ENCODE measurements at regions not wholly inside any gene's neighbourhood (a gene's known extent, or its start where the extent isn't known, plus 50 kb on each side); places are given as distances from the start of the nearest gene placed in this dataset.

DNA sequence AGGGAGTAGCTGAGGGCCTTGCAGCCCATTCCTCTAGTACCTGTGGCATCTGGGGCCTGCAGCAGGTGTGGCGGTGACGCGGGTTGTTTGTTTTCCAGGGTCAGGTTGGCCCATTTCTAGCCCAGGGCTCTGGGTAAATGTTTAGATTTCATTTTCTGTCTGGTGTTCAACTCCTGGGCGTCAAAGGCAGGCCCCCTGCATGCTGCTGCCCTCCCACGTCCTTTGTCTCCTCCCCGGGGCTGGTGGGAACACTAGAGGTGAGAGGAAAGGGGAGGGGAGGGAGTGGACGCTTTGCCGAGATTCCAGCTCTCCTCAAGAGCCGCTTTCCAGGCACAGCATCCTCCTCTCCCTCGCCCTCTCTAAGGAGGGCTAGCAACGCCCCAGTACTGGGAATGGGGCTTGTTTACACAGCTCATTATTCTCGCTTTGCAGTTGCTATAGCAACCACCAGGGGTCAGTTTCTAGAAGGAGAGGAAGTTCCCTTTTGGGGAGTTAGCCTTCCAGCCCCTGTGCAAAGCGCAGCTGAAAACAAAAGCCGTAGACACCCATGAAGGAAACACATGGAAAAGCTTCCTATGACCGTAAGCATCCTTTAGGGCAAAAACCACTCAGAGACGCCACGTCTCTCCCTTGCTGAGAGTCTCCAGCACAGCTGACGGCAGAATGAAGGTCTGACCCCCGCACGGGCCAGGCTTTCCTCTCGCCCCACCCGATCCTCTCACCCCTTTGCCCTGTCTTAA lies 170.6 kb downstream of the LY86 start (continued):
- TF ChIP-seq, protein P1, sequence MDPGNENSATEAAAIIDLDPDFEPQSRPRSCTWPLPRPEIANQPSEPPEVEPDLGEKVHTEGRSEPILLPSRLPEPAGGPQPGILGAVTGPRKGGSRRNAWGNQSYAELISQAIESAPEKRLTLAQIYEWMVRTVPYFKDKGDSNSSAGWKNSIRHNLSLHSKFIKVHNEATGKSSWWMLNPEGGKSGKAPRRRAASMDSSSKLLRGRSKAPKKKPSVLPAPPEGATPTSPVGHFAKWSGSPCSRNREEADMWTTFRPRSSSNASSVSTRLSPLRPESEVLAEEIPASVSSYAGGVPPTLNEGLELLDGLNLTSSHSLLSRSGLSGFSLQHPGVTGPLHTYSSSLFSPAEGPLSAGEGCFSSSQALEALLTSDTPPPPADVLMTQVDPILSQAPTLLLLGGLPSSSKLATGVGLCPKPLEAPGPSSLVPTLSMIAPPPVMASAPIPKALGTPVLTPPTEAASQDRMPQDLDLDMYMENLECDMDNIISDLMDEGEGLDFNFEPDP (CRISPR knock-in tag; IDR thresholded peaks at IDR 0.05): no peak
- no peak for TF ChIP-seq ZNF12 (CRISPR knock-in tag; IDR thresholded peaks at IDR 0.05)
- TF ChIP-seq CBX8 (IDR thresholded peaks at IDR 0.05; ENCODE audit: borderline replicate concordance, extremely low read depth, low read depth, low read length, poor library complexity, severe bottlenecking): no peak
- TF ChIP-seq ZNF431 (CRISPR knock-in tag; IDR thresholded peaks at IDR 0.05): no peak
- no peak for TF ChIP-seq ZNF436 (CRISPR knock-in tag; IDR thresholded peaks at IDR 0.05)
- no peak for TF ChIP-seq ELF2 (CRISPR knock-in tag; IDR thresholded peaks at IDR 0.05)
- TF ChIP-seq ZBTB34 (CRISPR knock-in tag; IDR thresholded peaks at IDR 0.05): no peak
- TF ChIP-seq, protein P2, sequence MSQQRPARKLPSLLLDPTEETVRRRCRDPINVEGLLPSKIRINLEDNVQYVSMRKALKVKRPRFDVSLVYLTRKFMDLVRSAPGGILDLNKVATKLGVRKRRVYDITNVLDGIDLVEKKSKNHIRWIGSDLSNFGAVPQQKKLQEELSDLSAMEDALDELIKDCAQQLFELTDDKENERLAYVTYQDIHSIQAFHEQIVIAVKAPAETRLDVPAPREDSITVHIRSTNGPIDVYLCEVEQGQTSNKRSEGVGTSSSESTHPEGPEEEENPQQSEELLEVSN (IDR thresholded peaks at IDR 0.05; ENCODE audit: borderline replicate concordance in 1 of 2, extremely low read depth in 1 of 2, insufficient read depth in 1 of 2, insufficient read length in 1 of 2, low read depth in 1 of 2, low read length in 1 of 2, poor library complexity in 1 of 2, severe bottlenecking in 1 of 2): peak in 1 of 2 experiments; percentile 7
- TF ChIP-seq CBX3 (IDR thresholded peaks at IDR 0.05; ENCODE audit: borderline replicate concordance in 1 of 2, low read length in 2 of 2): no peak
- no peak for TF ChIP-seq MAFG (tag; conservative IDR thresholded peaks at IDR 0.05)
- TF ChIP-seq KAT8 (IDR thresholded peaks at IDR 0.05; ENCODE audit: low read depth): no peak
- TF ChIP-seq AFF1 (IDR thresholded peaks at IDR 0.05; ENCODE audit: low read depth in 1 of 2, partially characterized antibody in 2 of 2): no peak
- no peak for TF ChIP-seq JUND (IDR thresholded peaks at IDR 0.05; ENCODE audit: borderline replicate concordance, low read depth, low read length)
- TF ChIP-seq JUND (tag; IDR thresholded peaks at IDR 0.05; ENCODE audit: borderline replicate concordance, low read depth, low read length): no peak
- no peak for TF ChIP-seq ZBTB7A (IDR thresholded peaks at IDR 0.05; ENCODE audit: borderline replicate concordance, control insufficient read depth, low read depth, low read length)
- TF ChIP-seq, protein P3, sequence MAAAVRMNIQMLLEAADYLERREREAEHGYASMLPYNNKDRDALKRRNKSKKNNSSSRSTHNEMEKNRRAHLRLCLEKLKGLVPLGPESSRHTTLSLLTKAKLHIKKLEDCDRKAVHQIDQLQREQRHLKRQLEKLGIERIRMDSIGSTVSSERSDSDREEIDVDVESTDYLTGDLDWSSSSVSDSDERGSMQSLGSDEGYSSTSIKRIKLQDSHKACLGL (CRISPR knock-in tag; IDR thresholded peaks at IDR 0.05; ENCODE audit: borderline replicate concordance, poor library complexity, severe bottlenecking): no peak
- no peak for TF ChIP-seq SP2 (IDR thresholded peaks at IDR 0.05; ENCODE audit: extremely low read depth, low read depth, low read length, poor library complexity, severe bottlenecking)

All from K562 (cell line).